ENCODE measurements at regions not wholly inside any gene's neighbourhood (a gene's known extent, or its start where the extent isn't known, plus 50 kb on each side); places are given as distances from the start of the nearest gene placed in this dataset.

DNA sequence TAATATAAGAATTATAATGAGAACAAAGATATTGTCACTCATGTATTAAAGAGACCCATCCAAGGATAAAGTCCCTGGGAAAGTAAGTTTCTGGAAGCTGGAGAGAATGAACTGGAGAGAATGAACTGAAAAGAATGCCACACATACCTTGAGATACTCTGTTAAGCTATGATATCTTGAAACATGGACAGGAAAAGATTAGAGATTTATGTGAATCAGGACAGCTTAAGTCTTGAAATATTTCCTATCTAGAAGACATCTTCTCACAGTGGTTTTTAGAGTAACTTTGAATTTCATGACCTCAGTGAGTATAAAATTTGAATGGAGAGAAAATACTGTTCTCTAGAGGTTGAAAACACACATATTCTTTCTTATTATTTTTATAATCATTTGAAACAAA, 201.3 kb upstream of the HMCN1 start:
- Histone ChIP-seq H3F3A (replicated peaks; ENCODE audit: insufficient read depth) (no peaks in the 10 kb centered on the region), H3K4me3 (ENCODE audit: low read depth in 2 of 2, low read length in 1 of 2) (no peak overlapping the region), H3K27ac (ENCODE audit: low read depth in 2 of 2, low read length in 1 of 2) (peak overlapping the region in 1 of 2 experiments; percentile 44; a peak in 1 of 4 replicates), H4K20me1 (ENCODE audit: insufficient read depth) (no peaks in the 10 kb centered on the region), H3K9me3 (no peaks in the 10 kb centered on the region), H3K9me2 (no peaks in the 10 kb centered on the region), H3K79me2 (ENCODE audit: insufficient read depth) (no peaks in the 10 kb centered on the region), H3K4me1 (ENCODE audit: control insufficient read depth in 1 of 2, insufficient read depth in 2 of 2, low read depth in 1 of 2, low read length in 1 of 2) (no peaks in the 10 kb centered on the region; a peak in 2 of 4 replicates), H3K9ac (no peak overlapping the region), H3K27me3 (ENCODE audit: insufficient read depth) (no peaks in the 10 kb centered on the region), H2AFZ (ENCODE audit: low read depth) (no peak overlapping the region), H3K4me2 (no peak overlapping the region), H3K36me3 (replicated peaks in 1 of 2; ENCODE audit: control insufficient read depth in 1 of 2, insufficient read depth in 2 of 2, low read length in 1 of 2) (no peaks in the 10 kb centered on the region)
- TF ChIP-seq TEAD4 (IDR thresholded peaks at IDR 0.05; ENCODE audit: borderline replicate concordance, insufficient read depth) (no peak), FOXJ3 (CRISPR knock-in tag; IDR thresholded peaks at IDR 0.05) (no peak), POLR2AphosphoS5 (IDR thresholded peaks at IDR 0.05; ENCODE audit: low read depth, low read length) (no peak), RXRA (IDR thresholded peaks at IDR 0.05; ENCODE audit: borderline replicate concordance, low read depth) (no peak), NFIC (IDR thresholded peaks at IDR 0.05; ENCODE audit: borderline replicate concordance) (no peak), NRF1 (IDR thresholded peaks at IDR 0.05; ENCODE audit: low read depth, low read length) (no peak), MEF2A (IDR thresholded peaks at IDR 0.05; ENCODE audit: borderline replicate concordance, low read depth) (no peak), CHD2 (IDR thresholded peaks at IDR 0.05; ENCODE audit: low read length, partially characterized antibody) (no peak), EP300 (IDR thresholded peaks at IDR 0.05; ENCODE audit: borderline replicate concordance in 1 of 2, low read depth in 1 of 2, low read length in 1 of 2) (no peak), TCF12 (IDR thresholded peaks at IDR 0.05) (no peak), SIN3A (IDR thresholded peaks at IDR 0.05; ENCODE audit: borderline replicate concordance, low read depth, low read length) (no peak), JUND (IDR thresholded peaks at IDR 0.05) (no peak), RAD21 (IDR thresholded peaks at IDR 0.05; ENCODE audit: low read length) (no peak), ELF1 (IDR thresholded peaks at IDR 0.05) (no peak)
- TF ChIP-seq, protein P1, sequence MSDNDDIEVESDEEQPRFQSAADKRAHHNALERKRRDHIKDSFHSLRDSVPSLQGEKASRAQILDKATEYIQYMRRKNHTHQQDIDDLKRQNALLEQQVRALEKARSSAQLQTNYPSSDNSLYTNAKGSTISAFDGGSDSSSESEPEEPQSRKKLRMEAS (IDR thresholded peaks at IDR 0.05; ENCODE audit: low read depth) = no peak
- TF ChIP-seq, protein P2, sequence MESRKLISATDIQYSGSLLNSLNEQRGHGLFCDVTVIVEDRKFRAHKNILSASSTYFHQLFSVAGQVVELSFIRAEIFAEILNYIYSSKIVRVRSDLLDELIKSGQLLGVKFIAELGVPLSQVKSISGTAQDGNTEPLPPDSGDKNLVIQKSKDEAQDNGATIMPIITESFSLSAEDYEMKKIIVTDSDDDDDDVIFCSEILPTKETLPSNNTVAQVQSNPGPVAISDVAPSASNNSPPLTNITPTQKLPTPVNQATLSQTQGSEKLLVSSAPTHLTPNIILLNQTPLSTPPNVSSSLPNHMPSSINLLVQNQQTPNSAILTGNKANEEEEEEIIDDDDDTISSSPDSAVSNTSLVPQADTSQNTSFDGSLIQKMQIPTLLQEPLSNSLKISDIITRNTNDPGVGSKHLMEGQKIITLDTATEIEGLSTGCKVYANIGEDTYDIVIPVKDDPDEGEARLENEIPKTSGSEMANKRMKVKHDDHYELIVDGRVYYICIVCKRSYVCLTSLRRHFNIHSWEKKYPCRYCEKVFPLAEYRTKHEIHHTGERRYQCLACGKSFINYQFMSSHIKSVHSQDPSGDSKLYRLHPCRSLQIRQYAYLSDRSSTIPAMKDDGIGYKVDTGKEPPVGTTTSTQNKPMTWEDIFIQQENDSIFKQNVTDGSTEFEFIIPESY (IDR thresholded peaks at IDR 0.05; ENCODE audit: borderline replicate concordance, low read depth) = no peak
- TF ChIP-seq, protein P3, sequence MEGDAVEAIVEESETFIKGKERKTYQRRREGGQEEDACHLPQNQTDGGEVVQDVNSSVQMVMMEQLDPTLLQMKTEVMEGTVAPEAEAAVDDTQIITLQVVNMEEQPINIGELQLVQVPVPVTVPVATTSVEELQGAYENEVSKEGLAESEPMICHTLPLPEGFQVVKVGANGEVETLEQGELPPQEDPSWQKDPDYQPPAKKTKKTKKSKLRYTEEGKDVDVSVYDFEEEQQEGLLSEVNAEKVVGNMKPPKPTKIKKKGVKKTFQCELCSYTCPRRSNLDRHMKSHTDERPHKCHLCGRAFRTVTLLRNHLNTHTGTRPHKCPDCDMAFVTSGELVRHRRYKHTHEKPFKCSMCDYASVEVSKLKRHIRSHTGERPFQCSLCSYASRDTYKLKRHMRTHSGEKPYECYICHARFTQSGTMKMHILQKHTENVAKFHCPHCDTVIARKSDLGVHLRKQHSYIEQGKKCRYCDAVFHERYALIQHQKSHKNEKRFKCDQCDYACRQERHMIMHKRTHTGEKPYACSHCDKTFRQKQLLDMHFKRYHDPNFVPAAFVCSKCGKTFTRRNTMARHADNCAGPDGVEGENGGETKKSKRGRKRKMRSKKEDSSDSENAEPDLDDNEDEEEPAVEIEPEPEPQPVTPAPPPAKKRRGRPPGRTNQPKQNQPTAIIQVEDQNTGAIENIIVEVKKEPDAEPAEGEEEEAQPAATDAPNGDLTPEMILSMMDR (IDR thresholded peaks at IDR 0.05) = no peak
- TF ChIP-seq, protein P4, sequence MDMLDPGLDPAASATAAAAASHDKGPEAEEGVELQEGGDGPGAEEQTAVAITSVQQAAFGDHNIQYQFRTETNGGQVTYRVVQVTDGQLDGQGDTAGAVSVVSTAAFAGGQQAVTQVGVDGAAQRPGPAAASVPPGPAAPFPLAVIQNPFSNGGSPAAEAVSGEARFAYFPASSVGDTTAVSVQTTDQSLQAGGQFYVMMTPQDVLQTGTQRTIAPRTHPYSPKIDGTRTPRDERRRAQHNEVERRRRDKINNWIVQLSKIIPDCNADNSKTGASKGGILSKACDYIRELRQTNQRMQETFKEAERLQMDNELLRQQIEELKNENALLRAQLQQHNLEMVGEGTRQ (IDR thresholded peaks at IDR 0.05; ENCODE audit: borderline replicate concordance, low read depth, low read length) = no peak
- TF ChIP-seq, protein P5, sequence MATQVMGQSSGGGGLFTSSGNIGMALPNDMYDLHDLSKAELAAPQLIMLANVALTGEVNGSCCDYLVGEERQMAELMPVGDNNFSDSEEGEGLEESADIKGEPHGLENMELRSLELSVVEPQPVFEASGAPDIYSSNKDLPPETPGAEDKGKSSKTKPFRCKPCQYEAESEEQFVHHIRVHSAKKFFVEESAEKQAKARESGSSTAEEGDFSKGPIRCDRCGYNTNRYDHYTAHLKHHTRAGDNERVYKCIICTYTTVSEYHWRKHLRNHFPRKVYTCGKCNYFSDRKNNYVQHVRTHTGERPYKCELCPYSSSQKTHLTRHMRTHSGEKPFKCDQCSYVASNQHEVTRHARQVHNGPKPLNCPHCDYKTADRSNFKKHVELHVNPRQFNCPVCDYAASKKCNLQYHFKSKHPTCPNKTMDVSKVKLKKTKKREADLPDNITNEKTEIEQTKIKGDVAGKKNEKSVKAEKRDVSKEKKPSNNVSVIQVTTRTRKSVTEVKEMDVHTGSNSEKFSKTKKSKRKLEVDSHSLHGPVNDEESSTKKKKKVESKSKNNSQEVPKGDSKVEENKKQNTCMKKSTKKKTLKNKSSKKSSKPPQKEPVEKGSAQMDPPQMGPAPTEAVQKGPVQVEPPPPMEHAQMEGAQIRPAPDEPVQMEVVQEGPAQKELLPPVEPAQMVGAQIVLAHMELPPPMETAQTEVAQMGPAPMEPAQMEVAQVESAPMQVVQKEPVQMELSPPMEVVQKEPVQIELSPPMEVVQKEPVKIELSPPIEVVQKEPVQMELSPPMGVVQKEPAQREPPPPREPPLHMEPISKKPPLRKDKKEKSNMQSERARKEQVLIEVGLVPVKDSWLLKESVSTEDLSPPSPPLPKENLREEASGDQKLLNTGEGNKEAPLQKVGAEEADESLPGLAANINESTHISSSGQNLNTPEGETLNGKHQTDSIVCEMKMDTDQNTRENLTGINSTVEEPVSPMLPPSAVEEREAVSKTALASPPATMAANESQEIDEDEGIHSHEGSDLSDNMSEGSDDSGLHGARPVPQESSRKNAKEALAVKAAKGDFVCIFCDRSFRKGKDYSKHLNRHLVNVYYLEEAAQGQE (IDR thresholded peaks at IDR 0.05; ENCODE audit: low read depth, low read length) = no peak
- TF ChIP-seq, protein P6, sequence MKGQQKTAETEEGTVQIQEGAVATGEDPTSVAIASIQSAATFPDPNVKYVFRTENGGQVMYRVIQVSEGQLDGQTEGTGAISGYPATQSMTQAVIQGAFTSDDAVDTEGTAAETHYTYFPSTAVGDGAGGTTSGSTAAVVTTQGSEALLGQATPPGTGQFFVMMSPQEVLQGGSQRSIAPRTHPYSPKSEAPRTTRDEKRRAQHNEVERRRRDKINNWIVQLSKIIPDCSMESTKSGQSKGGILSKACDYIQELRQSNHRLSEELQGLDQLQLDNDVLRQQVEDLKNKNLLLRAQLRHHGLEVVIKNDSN (IDR thresholded peaks at IDR 0.05; ENCODE audit: borderline replicate concordance, low read depth) = no peak
- ChIA-PET POLR2A (no interaction called here), CTCF (interaction anchor here (0.9 kb wide), 1 partner anchor 63 kb away, joined by 3 read pairs; no protein-coding TSS in a partner anchor)
- DNase-seq = no peak
